A673 (cell line): ENCODE measurements at regions not wholly inside any gene's neighbourhood (a gene's known extent, or its start where the extent isn't known, plus 50 kb on each side); places are given as distances from the start of the nearest gene placed in this dataset.

Experiments
- CTCF ChIP-seq: fragments of 300-800, 200-600 bp; sonication (generic); conservative IDR thresholded peaks from 2 replicates; pipeline ENCODE4 v1.5.1; 2017; ENCODE audit warnings: low read depth, mild to moderate bottlenecking, antibody characterized with exemption, low read length, moderate library complexity, mixed read lengths
- EZH2 ChIP-seq: fragments of 200-600 bp; sonication (generic); IDR thresholded peaks from 2 replicates; pipeline ENCODE4 v1.6.1; 2017; ENCODE audit warnings: borderline replicate concordance, low read depth, mild to moderate bottlenecking, mixed read lengths, antibody characterized with exemption, low read length; ENCODE audit not compliant: poor library complexity, severe bottlenecking

- no peak for TF ChIP-seq CTCF
- TF ChIP-seq EZH2: no peak
Observed at GRCh38 chr5:93219641-93220145, 361.3 kb downstream of the NR2F1-AS1 start.
